K562 (cell line): ENCODE measurements at regions not wholly inside any gene's neighbourhood (a gene's known extent, or its start where the extent isn't known, plus 50 kb on each side); places are given as distances from the start of the nearest gene placed in this dataset.

ENCODE experiments used
- FOXJ3 ChIP-seq: sonication (generic); formaldehyde crosslinking; IDR thresholded peaks from 2 replicates; pipeline ENCODE4 v1.4.0; 2020; ENCODE audit warnings: mild to moderate bottlenecking, missing genetic modification reagents
- POLR2AphosphoS5 ChIP-seq: IDR thresholded peaks from 2 replicates; pipeline ENCODE4 v1.6.1; 2011; ENCODE audit warnings: mild to moderate bottlenecking, low read depth, low read length, moderate library complexity; ENCODE audit not compliant: control insufficient read depth, insufficient read depth
- SMARCA4 ChIP-seq: fragments of 450-650 bp; IDR thresholded peaks from 2 replicates; pipeline ENCODE4 v1.6.1; 2016

DNA sequence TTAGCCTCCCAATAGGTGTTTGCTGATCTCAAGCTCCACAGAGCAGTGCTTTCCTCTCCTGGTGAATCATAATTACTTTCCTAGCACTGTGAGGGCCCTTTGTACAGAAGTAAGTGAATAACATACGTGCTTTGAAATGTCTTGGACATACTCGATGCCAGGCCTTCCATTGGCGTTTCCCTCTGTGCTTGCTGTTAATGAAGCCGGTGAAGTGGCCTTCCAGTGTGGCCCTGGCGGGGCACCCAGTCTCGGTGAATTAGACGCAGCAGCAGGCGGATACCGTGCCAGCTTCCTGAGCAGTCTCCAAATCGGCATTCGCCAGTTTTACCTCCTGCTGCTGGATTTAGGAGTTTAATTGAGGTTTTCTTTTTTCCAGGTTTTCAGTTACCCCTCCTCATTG is 132.3 kb downstream of the HMX1 start:
- TF ChIP-seq FOXJ3 (CRISPR knock-in tag) (no peak), POLR2AphosphoS5 (no peak), SMARCA4 (no peak)
